ENCODE measurements at regions not wholly inside any gene's neighbourhood (a gene's known extent, or its start where the extent isn't known, plus 50 kb on each side); places are given as distances from the start of the nearest gene placed in this dataset.

GRCh38 chr10:133025558-133026090 is 62.1 kb upstream of the ADGRA1 start:
- no peak for TF ChIP-seq CTCF (conservative IDR thresholded peaks at IDR 0.05; ENCODE audit: low read length)
- H3K4me3 ChIP-seq (ENCODE audit: low read length): no peak overlapping the region
- no peak for DNase-seq (ENCODE audit: low read depth)

- no peak for TF ChIP-seq CTCF (conservative IDR thresholded peaks at IDR 0.05; ENCODE audit: low read length)
- no peak for DNase-seq (ENCODE audit: low read depth)
- no peak overlapping the region for H3K4me3 ChIP-seq (ENCODE audit: low read length)
Measured at GRCh38 chr10:133024704-133025557, 62.8 kb upstream of the ADGRA1 start.

GRCh38 chr10:133023216-133023843 is 64.4 kb upstream of the ADGRA1 start:
- no peak for DNase-seq (ENCODE audit: low read depth)
- H3K4me3 ChIP-seq (ENCODE audit: low read length): no peak overlapping the region
- no peak for TF ChIP-seq CTCF (conservative IDR thresholded peaks at IDR 0.05; ENCODE audit: low read length)

- H3K4me3 ChIP-seq (ENCODE audit: low read length): no peak overlapping the region
- no peak for DNase-seq (ENCODE audit: low read depth)
- no peak for TF ChIP-seq CTCF (conservative IDR thresholded peaks at IDR 0.05; ENCODE audit: low read length)
Measured at GRCh38 chr10:133022776-133023100, 65.0 kb upstream of the ADGRA1 start.

DNA sequence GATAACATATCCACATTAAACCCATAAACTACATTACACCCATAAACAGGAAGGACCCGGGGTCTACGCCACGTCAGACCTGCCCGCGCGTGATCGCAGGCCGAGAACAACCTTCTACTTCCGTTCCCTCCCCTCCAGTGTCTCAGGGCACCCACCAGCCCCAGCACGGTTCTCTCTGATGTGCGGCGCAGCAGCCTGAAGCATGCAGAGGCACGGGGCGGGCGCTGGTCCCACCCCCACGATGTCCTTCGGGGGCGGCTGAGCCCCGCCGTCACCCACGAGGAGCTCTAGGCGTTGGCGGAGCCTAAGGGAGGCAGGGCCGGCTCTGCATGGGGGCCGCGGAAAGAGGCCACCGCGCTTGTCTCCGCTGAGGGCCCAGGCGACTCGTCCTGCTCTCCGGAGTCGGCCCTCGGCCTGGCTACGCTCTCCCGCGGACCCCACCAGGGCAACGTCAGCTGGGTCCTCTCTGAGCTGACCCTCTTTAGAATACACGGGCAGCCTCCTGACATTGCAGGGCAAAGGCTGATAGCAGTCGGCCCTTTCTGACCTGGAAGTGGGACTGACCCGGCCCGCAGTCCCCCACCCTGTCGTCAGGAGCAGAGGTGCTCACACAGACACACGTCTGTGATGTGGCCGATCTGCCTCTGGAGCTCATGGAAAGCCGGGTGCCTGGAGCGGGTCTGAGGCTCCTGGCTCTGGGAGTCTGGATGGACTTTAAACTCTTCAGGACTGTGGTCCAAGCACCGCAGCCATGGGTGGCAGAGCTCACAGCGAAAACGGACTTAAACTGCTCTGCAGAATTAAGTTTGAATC is 65.6 kb upstream of the ADGRA1 start:
- H3K4me3 ChIP-seq (ENCODE audit: low read length): no peak overlapping the region
- TF ChIP-seq CTCF (conservative IDR thresholded peaks at IDR 0.05; ENCODE audit: low read length): no peak
- DNase-seq (ENCODE audit: low read depth): no peak

- TF ChIP-seq CTCF (conservative IDR thresholded peaks at IDR 0.05; ENCODE audit: low read length): no peak
- no peak overlapping the region for H3K4me3 ChIP-seq (ENCODE audit: low read length)
- no peak for DNase-seq (ENCODE audit: low read depth)
Measured at GRCh38 chr10:133021116-133021962, 66.4 kb upstream of the ADGRA1 start.

All from AG10803 (cell line).